NCI-H82 treated with DMSO at 0.1 percent for 48 hours (cell line): ENCODE measurements at regions not wholly inside any gene's neighbourhood (a gene's known extent, or its start where the extent isn't known, plus 50 kb on each side); places are given as distances from the start of the nearest gene placed in this dataset.
A peak's percentile ranks its signal among the peaks of the same experiment; 100 is the strongest.
"Not testable (repeated sequence)": the region's sequence is repeated elsewhere in the genome, so short reads cannot be mapped to it uniquely, and the experiment has no call there.

Experiments
- DNase-seq: peaks from one replicate; lab custom pipeline; 2025; ENCODE audit not compliant: unreplicated experiment; lab: John Stamatoyannopoulos, UW

- no peak for DNase-seq
Measured at GRCh38 chr12:83505586-83505985, 818.9 kb downstream of the TMTC2 start.

- not testable (repeated sequence) for DNase-seq
Measured at GRCh38 chr12:83499894-83500293, 813.2 kb downstream of the TMTC2 start.

GRCh38 chr12:83477696-83478095 lies 791.0 kb downstream of the TMTC2 start:
- DNase-seq = no peak

GRCh38 chr12:83476695-83477690 lies 790.3 kb downstream of the TMTC2 start:
- DNase-seq = no peak

GRCh38 chr12:83476006-83476405 lies 789.3 kb downstream of the TMTC2 start:
- DNase-seq = no peak

GRCh38 chr12:83474369-83474768 lies 787.7 kb downstream of the TMTC2 start:
- no peak for DNase-seq

- peak; percentile 22 for DNase-seq
Measured at GRCh38 chr12:83473408-83474095, 786.8 kb downstream of the TMTC2 start.

GRCh38 chr12:83472772-83473171 lies 786.1 kb downstream of the TMTC2 start:
- no peak for DNase-seq

GRCh38 chr12:83472350-83472749 lies 785.6 kb downstream of the TMTC2 start:
- no peak for DNase-seq

GRCh38 chr12:83471341-83471740 lies 784.6 kb downstream of the TMTC2 start:
- DNase-seq = no peak

- DNase-seq = no peak
Measured at GRCh38 chr12:83470749-83471148, 784.0 kb downstream of the TMTC2 start.

GRCh38 chr12:83468988-83469908 lies 782.5 kb downstream of the TMTC2 start:
- no peak for DNase-seq

GRCh38 chr12:83465632-83466031 lies 778.9 kb downstream of the TMTC2 start:
- no peak for DNase-seq

- no peak for DNase-seq
Measured at GRCh38 chr12:83462419-83462818, 775.7 kb downstream of the TMTC2 start.

- DNase-seq = no peak
Measured at GRCh38 chr12:83461336-83461935, 774.7 kb downstream of the TMTC2 start.

- no peak for DNase-seq
Measured at GRCh38 chr12:83451189-83451588, 764.5 kb downstream of the TMTC2 start.

- no peak for DNase-seq
Measured at GRCh38 chr12:83434600-83434999, 747.9 kb downstream of the TMTC2 start.

GRCh38 chr12:83432176-83432719 lies 745.5 kb downstream of the TMTC2 start:
- no peak for DNase-seq

GRCh38 chr12:83427586-83428136 lies 741.0 kb downstream of the TMTC2 start:
- DNase-seq = not testable (repeated sequence)

GRCh38 chr12:83414981-83415380 lies 728.3 kb downstream of the TMTC2 start:
- DNase-seq = no peak
